Parathyroid adenoma (tissue), 2 donors: ENCODE measurements at regions not wholly inside any gene's neighbourhood (a gene's known extent, or its start where the extent isn't known, plus 50 kb on each side); places are given as distances from the start of the nearest gene placed in this dataset.

Experiments
- H2AFZ ChIP-seq: fragments of 300-600 bp; sonication (generic); one replicate; pipeline ENCODE4 v1.7.0; 2017; ENCODE audit warnings: antibody characterized with exemption, mild to moderate bottlenecking
- H3K27ac ChIP-seq: fragments of 300-600 bp; sonication (generic); one replicate; pipeline ENCODE4 v1.7.0; 2017
- H3K27me3 ChIP-seq: fragments of 300-600 bp; sonication (generic); one replicate; pipeline ENCODE4 v1.7.0; 2017; ENCODE audit warnings: low read length; ENCODE audit not compliant: control insufficient read depth, insufficient read depth
- H3K36me3 ChIP-seq: fragments of 300-600 bp; sonication (generic); one replicate; pipeline ENCODE4 v1.7.0; 2017; ENCODE audit warnings: low read length; ENCODE audit not compliant: control insufficient read depth, insufficient read depth
- H3K4me1 ChIP-seq: fragments of 300-600 bp; sonication (generic); one replicate; pipeline ENCODE4 v1.7.0; 2017; ENCODE audit warnings: control low read depth
- H3K4me2 ChIP-seq: fragments of 300-600 bp; sonication (generic); one replicate; pipeline ENCODE4 v1.7.0; 2017; ENCODE audit warnings: low read length
- H3K4me3 ChIP-seq: fragments of 300-600 bp; sonication (generic); one replicate; pipeline ENCODE4 v1.7.0; 2017; ENCODE audit warnings: low read depth, low read length
- H3K79me2 ChIP-seq: fragments of 300-600 bp; sonication (generic); one replicate; pipeline ENCODE4 v1.7.0; 2017; ENCODE audit warnings: control low read depth
- H3K9ac ChIP-seq: fragments of 300-600 bp; sonication (generic); one replicate; pipeline ENCODE4 v1.7.0; 2017; ENCODE audit warnings: mild to moderate bottlenecking
- H3K9me3 ChIP-seq: fragments of 300-600 bp; sonication (generic); one replicate; pipeline ENCODE4 v1.7.0; 2017; ENCODE audit warnings: low read length; ENCODE audit not compliant: control insufficient read depth
- TF ChIP-seq, protein P1 (sequence below): fragments of 300-600 bp; sonication (generic); IDR thresholded peaks from one replicate; pipeline ENCODE4 v1.7.0; 2017; ENCODE audit warnings: antibody characterized with exemption, mild to moderate bottlenecking
- donor health status: primary hyperparathyroidism.

DNA sequence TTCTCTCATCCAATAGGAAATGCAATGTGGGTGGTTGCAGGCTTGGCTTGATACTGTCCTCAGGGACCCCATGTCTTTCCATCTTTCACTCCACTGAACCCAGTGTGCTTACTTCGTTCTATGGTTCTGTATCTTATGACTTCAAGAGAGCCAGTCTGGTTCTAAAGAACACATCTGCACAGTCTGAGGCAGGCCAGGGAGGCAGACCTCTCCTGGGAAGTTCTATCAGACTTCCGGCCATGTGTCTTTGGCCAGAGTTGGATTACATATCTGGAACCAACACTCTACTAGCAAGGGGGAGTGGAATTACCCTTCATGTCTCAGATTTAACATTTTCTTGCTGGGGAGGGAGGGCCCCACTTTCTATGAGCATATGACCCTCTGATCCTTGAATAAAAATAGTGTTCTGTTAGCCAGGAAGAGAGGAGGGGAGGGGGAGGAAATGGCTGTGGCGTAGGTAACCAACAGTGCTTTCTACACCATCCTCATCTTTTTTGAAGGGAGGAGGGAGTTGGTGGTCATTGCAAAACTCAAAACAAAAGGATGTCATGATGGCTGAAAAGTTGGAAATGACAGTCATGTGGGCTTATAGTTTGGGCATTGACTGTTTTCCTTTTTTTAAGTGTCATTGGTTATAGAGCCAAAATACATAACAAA lies 370.2 kb downstream of the GATA3 start:
- H3K4me3 ChIP-seq, result no peak overlapping the region
- H3K27me3 ChIP-seq, result no peaks in the 10 kb centered on the region
- no peaks in the 10 kb centered on the region for H3K4me1 ChIP-seq
- H3K4me2 ChIP-seq, result no peak overlapping the region
- no peaks in the 10 kb centered on the region for H3K36me3 ChIP-seq
- no peak overlapping the region for H2AFZ ChIP-seq
- H3K9ac ChIP-seq, result no peak overlapping the region
- no peaks in the 10 kb centered on the region for H3K79me2 ChIP-seq
- no peak overlapping the region for H3K27ac ChIP-seq
- TF ChIP-seq, protein P1, sequence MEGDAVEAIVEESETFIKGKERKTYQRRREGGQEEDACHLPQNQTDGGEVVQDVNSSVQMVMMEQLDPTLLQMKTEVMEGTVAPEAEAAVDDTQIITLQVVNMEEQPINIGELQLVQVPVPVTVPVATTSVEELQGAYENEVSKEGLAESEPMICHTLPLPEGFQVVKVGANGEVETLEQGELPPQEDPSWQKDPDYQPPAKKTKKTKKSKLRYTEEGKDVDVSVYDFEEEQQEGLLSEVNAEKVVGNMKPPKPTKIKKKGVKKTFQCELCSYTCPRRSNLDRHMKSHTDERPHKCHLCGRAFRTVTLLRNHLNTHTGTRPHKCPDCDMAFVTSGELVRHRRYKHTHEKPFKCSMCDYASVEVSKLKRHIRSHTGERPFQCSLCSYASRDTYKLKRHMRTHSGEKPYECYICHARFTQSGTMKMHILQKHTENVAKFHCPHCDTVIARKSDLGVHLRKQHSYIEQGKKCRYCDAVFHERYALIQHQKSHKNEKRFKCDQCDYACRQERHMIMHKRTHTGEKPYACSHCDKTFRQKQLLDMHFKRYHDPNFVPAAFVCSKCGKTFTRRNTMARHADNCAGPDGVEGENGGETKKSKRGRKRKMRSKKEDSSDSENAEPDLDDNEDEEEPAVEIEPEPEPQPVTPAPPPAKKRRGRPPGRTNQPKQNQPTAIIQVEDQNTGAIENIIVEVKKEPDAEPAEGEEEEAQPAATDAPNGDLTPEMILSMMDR, result no peak
- H3K9me3 ChIP-seq, result no peaks in the 10 kb centered on the region

DNA sequence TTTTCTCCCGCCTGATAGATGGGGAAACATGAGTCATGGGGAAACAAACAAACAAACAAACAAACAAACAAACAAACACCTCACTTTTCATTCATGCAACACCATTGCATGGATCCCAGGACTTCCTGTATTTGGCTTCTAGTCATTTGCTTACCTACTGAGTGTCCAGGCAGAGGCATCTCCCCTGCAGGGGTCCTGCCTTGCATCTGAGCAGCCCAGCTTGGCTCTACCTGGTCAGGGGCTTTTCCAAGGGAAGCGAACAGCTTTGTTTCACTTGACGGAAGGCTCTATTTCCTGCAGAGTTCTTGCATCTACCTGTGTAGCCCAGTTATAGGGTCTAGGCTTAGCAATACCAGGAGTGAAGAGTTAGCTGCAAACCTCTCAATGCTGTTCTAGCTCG lies 374.2 kb downstream of the GATA3 start:
- H3K27me3 ChIP-seq, result no peaks in the 10 kb centered on the region
- H3K27ac ChIP-seq, result no peak overlapping the region
- no peak overlapping the region for H2AFZ ChIP-seq
- no peaks in the 10 kb centered on the region for H3K79me2 ChIP-seq
- no peak overlapping the region for H3K4me3 ChIP-seq
- no peaks in the 10 kb centered on the region for H3K9me3 ChIP-seq
- TF ChIP-seq, protein P1, result no peak
- no peak overlapping the region for H3K9ac ChIP-seq
- H3K4me2 ChIP-seq, result no peak overlapping the region
- H3K36me3 ChIP-seq, result no peaks in the 10 kb centered on the region
- H3K4me1 ChIP-seq, result no peaks in the 10 kb centered on the region

DNA sequence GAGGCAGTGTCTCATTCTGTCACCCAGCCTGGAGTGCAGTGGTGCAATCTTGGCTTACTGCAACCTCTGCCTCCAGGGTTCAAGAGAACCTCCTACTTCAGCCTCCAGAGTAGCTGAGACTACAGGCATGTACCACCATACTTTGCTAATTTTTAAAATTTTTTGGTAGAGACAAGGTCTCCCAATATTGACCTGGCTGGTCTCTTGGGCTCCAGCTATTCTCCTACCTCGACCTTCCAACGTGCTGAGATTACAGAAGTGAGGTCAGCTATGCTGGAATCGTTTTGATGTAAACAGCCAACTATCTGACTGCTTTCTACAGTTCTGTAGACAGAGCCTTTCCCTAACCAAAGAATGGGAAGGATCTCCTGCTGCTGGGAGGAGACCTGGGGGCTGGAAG lies 375.8 kb downstream of the GATA3 start:
- Histone ChIP-seq H3K4me1 (no peaks in the 10 kb centered on the region), H2AFZ (no peak overlapping the region), H3K36me3 (no peaks in the 10 kb centered on the region), H3K9ac (no peak overlapping the region), H3K4me2 (no peak overlapping the region), H3K79me2 (no peaks in the 10 kb centered on the region), H3K27ac (no peak overlapping the region), H3K4me3 (no peak overlapping the region), H3K9me3 (no peaks in the 10 kb centered on the region), H3K27me3 (no peaks in the 10 kb centered on the region)
- TF ChIP-seq, protein P1, result no peak

DNA sequence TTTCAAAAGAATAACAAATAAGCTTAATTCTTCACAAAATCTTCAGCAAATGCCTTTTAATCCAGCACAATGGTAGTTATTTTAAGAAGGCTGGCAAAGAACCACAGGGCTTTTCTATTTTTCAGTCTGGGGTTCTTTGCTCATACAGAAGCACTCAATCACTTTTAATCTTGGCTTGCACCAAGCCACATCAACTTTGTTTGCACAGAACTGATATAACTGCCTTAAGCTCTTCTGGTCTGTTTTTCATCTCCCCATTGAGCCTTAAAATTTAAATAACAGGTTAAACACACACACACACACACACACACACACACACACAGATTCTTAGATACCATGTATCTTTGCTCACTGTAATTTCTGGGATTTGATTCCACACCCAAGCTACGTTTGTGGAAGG lies 377.0 kb downstream of the GATA3 start:
- Histone ChIP-seq H3K27me3 (no peaks in the 10 kb centered on the region), H3K4me3 (no peak overlapping the region), H3K4me1 (no peaks in the 10 kb centered on the region), H3K9ac (no peak overlapping the region), H3K9me3 (no peaks in the 10 kb centered on the region), H2AFZ (no peak overlapping the region), H3K27ac (no peak overlapping the region), H3K4me2 (no peak overlapping the region), H3K36me3 (no peaks in the 10 kb centered on the region), H3K79me2 (no peaks in the 10 kb centered on the region)
- TF ChIP-seq, protein P1, result no peak
